Lung (tissue), 11 donors: ENCODE measurements at regions not wholly inside any gene's neighbourhood (a gene's known extent, or its start where the extent isn't known, plus 50 kb on each side); places are given as distances from the start of the nearest gene placed in this dataset.

ENCODE experiments used
- ATAC-seq: fragments of 200-7000 bp; cut with Tn5 transposase; one replicate; pipeline ENCODE4 v1.9.1; 2020; ENCODE audit warnings: moderate number of reproducible peaks; ENCODE audit not compliant: insufficient read depth, low FRiP score
- DNase-seq, 3 donors: peaks; one replicate each; pipeline ENCODE4 v3.0.0-alpha.2; 2013 to 2017
- H3K27ac ChIP-seq, 2 donors: one replicate each; pipeline ENCODE4 v1.5.1; 2013; ENCODE audit warnings: mild to moderate bottlenecking in 2 of 2, moderate library complexity in 2 of 2, control low read depth in 1 of 2, inconsistent platforms in 1 of 2, low read depth in 1 of 2, low read length in 1 of 2
- H3K27me3 ChIP-seq, 3 donors: one replicate each; pipeline ENCODE4 v1.5.1; 2013; ENCODE audit warnings: low read length in 2 of 3; ENCODE audit not compliant: control insufficient read depth in 3 of 3, insufficient read depth in 3 of 3
- H3K36me3 ChIP-seq, 4 donors: one replicate each; pipeline ENCODE4 v1.5.1; 2013; ENCODE audit warnings: low read length in 4 of 4, mild to moderate bottlenecking in 1 of 4, moderate library complexity in 1 of 4; ENCODE audit not compliant: control insufficient read depth in 4 of 4, insufficient read depth in 4 of 4
- H3K4me1 ChIP-seq, 5 donors: one replicate each; pipeline ENCODE4 v1.5.1; 2013; ENCODE audit warnings: low read length in 5 of 5, mild to moderate bottlenecking in 2 of 5, moderate library complexity in 1 of 5; ENCODE audit not compliant: control insufficient read depth in 5 of 5, insufficient read depth in 5 of 5
- H3K4me3 ChIP-seq: one replicate; pipeline ENCODE4 v1.5.1; 2013; ENCODE audit warnings: mild to moderate bottlenecking, control low read depth, moderate library complexity
- H3K9ac ChIP-seq, 2 donors: one replicate each; pipeline ENCODE4 v1.5.1; 2013; ENCODE audit warnings: low read length in 2 of 2, control low read depth in 1 of 2; ENCODE audit not compliant: insufficient read depth in 1 of 2
- H3K9me3 ChIP-seq, 4 donors: one replicate each; pipeline ENCODE4 v1.5.1; 2013; ENCODE audit warnings: low read length in 3 of 4, mild to moderate bottlenecking in 1 of 4, moderate library complexity in 1 of 4; ENCODE audit not compliant: control insufficient read depth in 4 of 4, insufficient read depth in 3 of 4
- WGBS, 2 donors: extraction: QIAGEN DNeasy Blood & Tissue Kit; methylation state at CpG; one replicate each; pipeline ENCODE4 v1.1.7; 2013; 5-methylcytosine and 5-hydroxymethylcytosine counted together
- TF ChIP-seq, protein P1 (sequence below): IDR thresholded peaks from 2 replicates; pipeline ENCODE4 v1.5.1; 2012; ENCODE audit warnings: mild to moderate bottlenecking; ENCODE audit errors: control extremely low read depth, extremely low read depth
- donor health status: control.
- donor health status: control.
- donor health status: Bipolar disorder and iron deficiency.
- donor health status: healthy.
- donor health status: DM: yes; HTN: yes; CAD: no.

GRCh38 chr18:45560870-45561269, 54.4 kb upstream of the SLC14A2 start:
- H3K27ac ChIP-seq = no peak overlapping the region
- H3K36me3 ChIP-seq = no peaks in the 10 kb centered on the region
- H3K9ac ChIP-seq = no peak overlapping the region
- H3K4me3 ChIP-seq = no peak overlapping the region
- no peak for DNase-seq
- H3K27me3 ChIP-seq = peaks cover 0 to 2% (median 0%) of the 10 kb centered on the region in 3 donors
- WGBS, 2 donors = 70 to 92% methylated on average over 4 of the region's 4 CpGs
- H3K4me1 ChIP-seq = peaks cover 0 to 4% (median 0%) of the 10 kb centered on the region in 5 donors
- TF ChIP-seq, protein P1, sequence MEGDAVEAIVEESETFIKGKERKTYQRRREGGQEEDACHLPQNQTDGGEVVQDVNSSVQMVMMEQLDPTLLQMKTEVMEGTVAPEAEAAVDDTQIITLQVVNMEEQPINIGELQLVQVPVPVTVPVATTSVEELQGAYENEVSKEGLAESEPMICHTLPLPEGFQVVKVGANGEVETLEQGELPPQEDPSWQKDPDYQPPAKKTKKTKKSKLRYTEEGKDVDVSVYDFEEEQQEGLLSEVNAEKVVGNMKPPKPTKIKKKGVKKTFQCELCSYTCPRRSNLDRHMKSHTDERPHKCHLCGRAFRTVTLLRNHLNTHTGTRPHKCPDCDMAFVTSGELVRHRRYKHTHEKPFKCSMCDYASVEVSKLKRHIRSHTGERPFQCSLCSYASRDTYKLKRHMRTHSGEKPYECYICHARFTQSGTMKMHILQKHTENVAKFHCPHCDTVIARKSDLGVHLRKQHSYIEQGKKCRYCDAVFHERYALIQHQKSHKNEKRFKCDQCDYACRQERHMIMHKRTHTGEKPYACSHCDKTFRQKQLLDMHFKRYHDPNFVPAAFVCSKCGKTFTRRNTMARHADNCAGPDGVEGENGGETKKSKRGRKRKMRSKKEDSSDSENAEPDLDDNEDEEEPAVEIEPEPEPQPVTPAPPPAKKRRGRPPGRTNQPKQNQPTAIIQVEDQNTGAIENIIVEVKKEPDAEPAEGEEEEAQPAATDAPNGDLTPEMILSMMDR = no peak
- ATAC-seq = no peak
- H3K9me3 ChIP-seq = peaks cover 0 to 5% (median 0%) of the 10 kb centered on the region in 4 donors

DNA sequence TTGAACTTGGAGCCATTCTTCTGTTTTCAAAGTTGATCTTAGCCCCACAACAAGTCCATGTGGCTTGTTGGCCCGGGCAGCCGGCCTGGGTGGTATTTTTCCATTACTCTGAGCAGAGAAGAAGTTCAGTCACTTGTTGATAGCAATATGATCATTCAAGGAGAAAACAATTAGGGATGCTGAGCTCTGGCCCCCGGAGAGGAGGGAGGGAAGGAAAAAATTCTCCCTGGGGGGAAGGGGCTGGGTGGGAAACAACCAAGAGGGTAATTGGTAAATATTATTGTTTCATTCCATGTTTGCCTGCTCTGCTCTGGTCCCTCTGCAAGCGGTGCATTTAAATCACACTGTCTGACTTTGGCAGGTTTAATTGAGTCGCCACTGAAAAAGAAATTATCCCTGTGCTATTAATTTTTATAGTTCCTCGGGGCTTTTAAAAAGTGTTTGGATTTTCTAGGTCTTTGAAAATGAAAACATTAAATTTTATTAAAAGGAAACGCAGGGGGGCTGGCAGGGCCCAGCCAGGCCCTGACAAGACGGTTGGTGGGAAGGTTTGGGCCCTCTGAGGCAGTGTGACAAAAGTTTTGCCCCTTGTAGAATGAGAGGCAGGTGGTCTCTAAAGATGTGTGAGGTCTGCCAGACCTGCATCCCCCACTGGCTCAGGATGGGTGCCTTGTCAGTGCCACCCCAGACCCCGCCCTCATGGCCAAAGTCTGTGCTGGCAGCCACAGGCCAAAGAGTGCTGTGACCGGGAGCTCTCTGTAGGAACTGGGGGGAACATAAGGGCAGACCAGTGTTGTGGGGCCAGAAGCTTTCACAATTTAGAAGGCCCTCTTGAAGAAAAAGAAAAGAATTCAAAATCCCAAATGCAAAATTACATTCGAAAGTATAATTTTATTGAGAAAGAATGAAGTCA, 52.5 kb upstream of the SLC14A2 start:
- Histone ChIP-seq H3K9ac (no peak overlapping the region), H3K36me3 (no peaks in the 10 kb centered on the region), H3K9me3 (peaks cover 0 to 2% (median 0%) of the 10 kb centered on the region in 4 donors), H3K27ac (peak overlapping the region in 1 of 2 donors; percentile 75), H3K27me3 (peaks cover 0 to 2% (median 0%) of the 10 kb centered on the region in 3 donors), H3K4me1 (peaks cover 0 to 17% (median 7%) of the 10 kb centered on the region in 5 donors), H3K4me3 (no peak overlapping the region)
- WGBS, 2 donors = 73 to 83% methylated on average over 11 of the region's 11 CpGs
- no peak for ATAC-seq
- TF ChIP-seq, protein P1 = no peak
- DNase-seq = peak; percentile 35 to 49 (median 48)

- Histone ChIP-seq H3K9ac (no peak overlapping the region), H3K4me1 (peaks cover 0 to 22% (median 7%) of the 10 kb centered on the region in 5 donors), H3K27ac (no peak overlapping the region), H3K9me3 (peaks cover 0 to 4% (median 0%) of the 10 kb centered on the region in 4 donors), H3K27me3 (peaks cover 0 to 2% (median 0%) of the 10 kb centered on the region in 3 donors), H3K36me3 (no peaks in the 10 kb centered on the region), H3K4me3 (no peak overlapping the region)
- TF ChIP-seq, protein P1 = no peak
- ATAC-seq (no peak), DNase-seq (no peak)
- WGBS, 2 donors = 77 to 79% methylated on average over 19 of the region's 19 CpGs
Observed at GRCh38 chr18:45565280-45565970, 49.9 kb upstream of the SLC14A2 start.
